Activated effector memory CD4-positive, alpha-beta T cell treated with Interleukin-2 at 50 U/mL for 16 hours (primary cell): ENCODE measurements at regions not wholly inside any gene's neighbourhood (a gene's known extent, or its start where the extent isn't known, plus 50 kb on each side); places are given as distances from the start of the nearest gene placed in this dataset.

ENCODE experiments used
- DNase-seq: peaks from one replicate; pipeline ENCODE4 v3.0.0-alpha.2; 2020

- no peak for DNase-seq
Observed at GRCh38 chr11:127255209-127255608, 254.6 kb upstream of the KIRREL3 start.

GRCh38 chr11:127252321-127252720 lies 251.8 kb upstream of the KIRREL3 start:
- DNase-seq = no peak

GRCh38 chr11:127249576-127249975 lies 249.0 kb upstream of the KIRREL3 start:
- no peak for DNase-seq

GRCh38 chr11:127248476-127248875 lies 247.9 kb upstream of the KIRREL3 start:
- DNase-seq = no peak

GRCh38 chr11:127247261-127247851 lies 246.8 kb upstream of the KIRREL3 start:
- DNase-seq = no peak

- no peak for DNase-seq
Observed at GRCh38 chr11:127242676-127243075, 242.1 kb upstream of the KIRREL3 start.

- DNase-seq = no peak
Observed at GRCh38 chr11:127238321-127238720, 237.8 kb upstream of the KIRREL3 start.

GRCh38 chr11:127236776-127237175 lies 236.2 kb upstream of the KIRREL3 start:
- no peak for DNase-seq

GRCh38 chr11:127233998-127234397 lies 233.4 kb upstream of the KIRREL3 start:
- DNase-seq = no peak

GRCh38 chr11:127230392-127230791 lies 229.8 kb upstream of the KIRREL3 start:
- DNase-seq = no peak

GRCh38 chr11:127226949-127227348 lies 226.4 kb upstream of the KIRREL3 start:
- DNase-seq = no peak

GRCh38 chr11:127226380-127226779 lies 225.8 kb upstream of the KIRREL3 start:
- no peak for DNase-seq

- DNase-seq = no peak
Observed at GRCh38 chr11:127225619-127226018, 225.0 kb upstream of the KIRREL3 start.

- DNase-seq = no peak
Observed at GRCh38 chr11:127224276-127224675, 223.7 kb upstream of the KIRREL3 start.

- DNase-seq = no peak
Observed at GRCh38 chr11:127223633-127224032, 223.1 kb upstream of the KIRREL3 start.

- DNase-seq = no peak
Observed at GRCh38 chr11:127223026-127223425, 222.5 kb upstream of the KIRREL3 start.

- no peak for DNase-seq
Observed at GRCh38 chr11:127219704-127220103, 219.1 kb upstream of the KIRREL3 start.

- DNase-seq = no peak
Observed at GRCh38 chr11:127218275-127218608, 217.7 kb upstream of the KIRREL3 start.

GRCh38 chr11:127217452-127218274 lies 217.1 kb upstream of the KIRREL3 start:
- no peak for DNase-seq

- DNase-seq = no peak
Observed at GRCh38 chr11:127205688-127206217, 205.2 kb upstream of the KIRREL3 start.

- DNase-seq = no peak
Observed at GRCh38 chr11:127203490-127203889, 202.9 kb upstream of the KIRREL3 start.

- DNase-seq = no peak
Observed at GRCh38 chr11:127202105-127202504, 201.5 kb upstream of the KIRREL3 start.

GRCh38 chr11:127199306-127199801 lies 198.8 kb upstream of the KIRREL3 start:
- DNase-seq = no peak

GRCh38 chr11:127195501-127196120 lies 195.0 kb upstream of the KIRREL3 start:
- no peak for DNase-seq
